Liver (tissue), 7 donors: ENCODE measurements at regions not wholly inside any gene's neighbourhood (a gene's known extent, or its start where the extent isn't known, plus 50 kb on each side); places are given as distances from the start of the nearest gene placed in this dataset.

Experiments used
- DNase-seq: peaks from one replicate; pipeline ENCODE4 v3.0.0-alpha.2; 2017; ENCODE audit warnings: low spot score
- H3K27ac ChIP-seq, 2 donors: one replicate each; pipeline ENCODE4 v1.7.0; 2013; ENCODE audit warnings: inconsistent platforms in 2 of 2, low read length in 2 of 2, control low read depth in 1 of 2, low read depth in 1 of 2, mild to moderate bottlenecking in 1 of 2
- H3K27me3 ChIP-seq, 4 donors: one replicate each; pipeline versions ENCODE4 v1.6.1 to v1.7.0; 2013; ENCODE audit warnings: low read length in 3 of 4, inconsistent platforms in 1 of 4, mild to moderate bottlenecking in 1 of 4, moderate library complexity in 1 of 4; ENCODE audit not compliant: control insufficient read depth in 4 of 4, insufficient read depth in 4 of 4
- H3K36me3 ChIP-seq, 4 donors: one replicate each; pipeline versions ENCODE4 v1.6.1 to v1.7.0; 2013; ENCODE audit warnings: low read length in 3 of 4, mild to moderate bottlenecking in 3 of 4, low read depth in 1 of 4, moderate library complexity in 1 of 4; ENCODE audit not compliant: control insufficient read depth in 4 of 4, insufficient read depth in 3 of 4
- H3K4me1 ChIP-seq, 4 donors: one replicate each; pipeline versions ENCODE4 v1.6.1 to v1.7.0; 2013; ENCODE audit warnings: low read length in 3 of 4, mild to moderate bottlenecking in 3 of 4, moderate library complexity in 1 of 4; ENCODE audit not compliant: control insufficient read depth in 4 of 4, insufficient read depth in 4 of 4
- H3K4me3 ChIP-seq, 3 donors: one replicate each; pipeline versions ENCODE4 v1.6.1 to v1.7.0; 2013; ENCODE audit warnings: low read length in 3 of 3, control low read depth in 1 of 3, low read depth in 1 of 3, mild to moderate bottlenecking in 1 of 3
- H3K9ac ChIP-seq, 2 donors: one replicate each; pipeline ENCODE4 v1.7.0; 2013; ENCODE audit warnings: low read length in 2 of 2, mild to moderate bottlenecking in 2 of 2, moderate library complexity in 2 of 2, control low read depth in 1 of 2, low read depth in 1 of 2
- H3K9me3 ChIP-seq, 4 donors: one replicate each; pipeline versions ENCODE4 v1.6.1 to v1.7.0; 2013; ENCODE audit warnings: low read length in 3 of 4; ENCODE audit not compliant: control insufficient read depth in 4 of 4
- ATF3 ChIP-seq: IDR thresholded peaks from 2 replicates; pipeline ENCODE4 v1.6.1; 2016; ENCODE audit warnings: antibody characterized with exemption
- EGR1 ChIP-seq, 2 donors: IDR thresholded peaks; 2 replicates each; pipeline ENCODE4 v1.6.1; 2016 to 2018; ENCODE audit warnings: antibody characterized with exemption in 2 of 2, low read depth in 2 of 2
- FOXA2 ChIP-seq: IDR thresholded peaks from 2 replicates; pipeline ENCODE4 v1.6.1; 2016; ENCODE audit warnings: antibody characterized with exemption
- GABPA ChIP-seq, 2 donors: IDR thresholded peaks in 1 of 2; conservative IDR thresholded peaks in 1 of 2; 2 replicates each; pipeline ENCODE4 v1.6.1; 2016; ENCODE audit warnings: antibody characterized with exemption in 2 of 2, mild to moderate bottlenecking in 1 of 2, moderate library complexity in 1 of 2
- HNF4A ChIP-seq, 2 donors: conservative IDR thresholded peaks; 2 replicates each; pipeline ENCODE4 v1.6.1; 2016; ENCODE audit warnings: antibody characterized with exemption in 2 of 2, mild to moderate bottlenecking in 2 of 2
- HNF4G ChIP-seq: IDR thresholded peaks from 2 replicates; pipeline ENCODE4 v1.6.1; 2016; ENCODE audit warnings: antibody characterized with exemption
- JUND ChIP-seq, 2 donors: IDR thresholded peaks; 2 replicates each; pipeline ENCODE4 v1.6.1; 2016; ENCODE audit warnings: antibody characterized with exemption in 2 of 2
- NR2F2 ChIP-seq: IDR thresholded peaks from 2 replicates; pipeline ENCODE4 v1.6.1; 2016; ENCODE audit warnings: antibody characterized with exemption
- RAD21 ChIP-seq, 2 donors: IDR thresholded peaks; 2 replicates each; pipeline ENCODE4 v1.6.1; 2016; ENCODE audit warnings: antibody characterized with exemption in 2 of 2, mild to moderate bottlenecking in 2 of 2
- RXRA ChIP-seq, 2 donors: IDR thresholded peaks; 2 replicates each; pipeline ENCODE4 v1.6.1; 2017 to 2018; ENCODE audit warnings: antibody characterized with exemption in 2 of 2, mild to moderate bottlenecking in 1 of 2
- SP1 ChIP-seq: IDR thresholded peaks from 2 replicates; pipeline ENCODE4 v1.6.1; 2018; ENCODE audit warnings: antibody characterized with exemption, mild to moderate bottlenecking
- TAF1 ChIP-seq: conservative IDR thresholded peaks from 2 replicates; pipeline ENCODE4 v1.6.1; 2016; ENCODE audit warnings: antibody characterized with exemption, mild to moderate bottlenecking
- YY1 ChIP-seq: IDR thresholded peaks from 2 replicates; pipeline ENCODE4 v1.6.1; 2016; ENCODE audit warnings: antibody characterized with exemption, mild to moderate bottlenecking
- TF ChIP-seq, protein P1 (sequence below): IDR thresholded peaks from 2 replicates; pipeline ENCODE4 v1.6.1; 2016; ENCODE audit warnings: antibody characterized with exemption
- TF ChIP-seq, protein P2 (sequence below): IDR thresholded peaks from 2 replicates; pipeline ENCODE4 v1.6.1; 2016; ENCODE audit warnings: antibody characterized with exemption, mild to moderate bottlenecking
- TF ChIP-seq, protein P3 (sequence below): fragments of 150-350 bp; IDR thresholded peaks from 2 replicates; pipeline ENCODE4 v1.5.1; 2017; ENCODE audit warnings: improper control_type of control experiment, low read depth, low read length; ENCODE audit not compliant: missing input control
- TF ChIP-seq, protein P4 (sequence below): IDR thresholded peaks from 2 replicates; pipeline ENCODE4 v1.6.1; 2016; ENCODE audit warnings: antibody characterized with exemption
- donor health status: healthy.
- donor health status: healthy.
- donor health status: healthy.
- donor health status: healthy.

GRCh38 chr15:36185438-36185837, 394.0 kb upstream of the CDIN1 start (continued):
- TF ChIP-seq, protein P1, sequence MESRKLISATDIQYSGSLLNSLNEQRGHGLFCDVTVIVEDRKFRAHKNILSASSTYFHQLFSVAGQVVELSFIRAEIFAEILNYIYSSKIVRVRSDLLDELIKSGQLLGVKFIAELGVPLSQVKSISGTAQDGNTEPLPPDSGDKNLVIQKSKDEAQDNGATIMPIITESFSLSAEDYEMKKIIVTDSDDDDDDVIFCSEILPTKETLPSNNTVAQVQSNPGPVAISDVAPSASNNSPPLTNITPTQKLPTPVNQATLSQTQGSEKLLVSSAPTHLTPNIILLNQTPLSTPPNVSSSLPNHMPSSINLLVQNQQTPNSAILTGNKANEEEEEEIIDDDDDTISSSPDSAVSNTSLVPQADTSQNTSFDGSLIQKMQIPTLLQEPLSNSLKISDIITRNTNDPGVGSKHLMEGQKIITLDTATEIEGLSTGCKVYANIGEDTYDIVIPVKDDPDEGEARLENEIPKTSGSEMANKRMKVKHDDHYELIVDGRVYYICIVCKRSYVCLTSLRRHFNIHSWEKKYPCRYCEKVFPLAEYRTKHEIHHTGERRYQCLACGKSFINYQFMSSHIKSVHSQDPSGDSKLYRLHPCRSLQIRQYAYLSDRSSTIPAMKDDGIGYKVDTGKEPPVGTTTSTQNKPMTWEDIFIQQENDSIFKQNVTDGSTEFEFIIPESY: no peak

DNA sequence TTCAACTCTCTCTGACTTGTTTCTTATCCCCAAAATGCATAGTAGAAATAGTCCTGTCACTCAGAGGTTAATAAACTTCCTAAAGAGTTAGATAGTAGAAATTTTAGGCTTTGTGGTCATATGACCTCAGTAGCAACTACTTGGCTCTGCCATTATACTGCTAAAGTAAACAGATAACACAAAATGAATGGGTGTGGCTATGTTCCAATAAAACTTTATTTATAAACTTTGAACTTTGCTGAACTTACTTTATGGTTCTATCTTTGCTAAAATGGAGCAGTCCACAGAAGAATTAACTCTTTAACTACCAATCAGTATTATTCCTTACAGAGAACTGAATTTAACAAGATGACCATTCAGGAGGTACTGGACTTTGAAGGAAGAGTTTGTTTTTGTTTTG, 393.6 kb upstream of the CDIN1 start:
- Histone ChIP-seq H3K36me3 (no peaks in the 10 kb centered on the region), H3K4me3 (no peak overlapping the region), H3K9me3 (no peaks in the 10 kb centered on the region), H3K27ac (no peak overlapping the region), H3K9ac (no peak overlapping the region), H3K27me3 (no peaks in the 10 kb centered on the region), H3K4me1 (no peaks in the 10 kb centered on the region)
- TF ChIP-seq NR2F2 (no peak), FOXA2 (no peak), HNF4G (no peak), SP1 (no peak), HNF4A (conservative IDR thresholded peaks at IDR 0.05) (no peak), EGR1 (IDR thresholded peaks at IDR 0.05; ENCODE audit: low read depth in 2 of 2) (no peak), RXRA (IDR thresholded peaks at IDR 0.05) (no peak), YY1 (no peak), RAD21 (IDR thresholded peaks at IDR 0.05) (no peak), ATF3 (no peak), JUND (IDR thresholded peaks at IDR 0.05) (no peak), GABPA (IDR thresholded peaks at IDR 0.05 in 1 of 2, conservative IDR thresholded peaks at IDR 0.05 in 1 of 2) (no peak), TAF1 (no peak)
- TF ChIP-seq, protein P1: no peak
- TF ChIP-seq, protein P2, sequence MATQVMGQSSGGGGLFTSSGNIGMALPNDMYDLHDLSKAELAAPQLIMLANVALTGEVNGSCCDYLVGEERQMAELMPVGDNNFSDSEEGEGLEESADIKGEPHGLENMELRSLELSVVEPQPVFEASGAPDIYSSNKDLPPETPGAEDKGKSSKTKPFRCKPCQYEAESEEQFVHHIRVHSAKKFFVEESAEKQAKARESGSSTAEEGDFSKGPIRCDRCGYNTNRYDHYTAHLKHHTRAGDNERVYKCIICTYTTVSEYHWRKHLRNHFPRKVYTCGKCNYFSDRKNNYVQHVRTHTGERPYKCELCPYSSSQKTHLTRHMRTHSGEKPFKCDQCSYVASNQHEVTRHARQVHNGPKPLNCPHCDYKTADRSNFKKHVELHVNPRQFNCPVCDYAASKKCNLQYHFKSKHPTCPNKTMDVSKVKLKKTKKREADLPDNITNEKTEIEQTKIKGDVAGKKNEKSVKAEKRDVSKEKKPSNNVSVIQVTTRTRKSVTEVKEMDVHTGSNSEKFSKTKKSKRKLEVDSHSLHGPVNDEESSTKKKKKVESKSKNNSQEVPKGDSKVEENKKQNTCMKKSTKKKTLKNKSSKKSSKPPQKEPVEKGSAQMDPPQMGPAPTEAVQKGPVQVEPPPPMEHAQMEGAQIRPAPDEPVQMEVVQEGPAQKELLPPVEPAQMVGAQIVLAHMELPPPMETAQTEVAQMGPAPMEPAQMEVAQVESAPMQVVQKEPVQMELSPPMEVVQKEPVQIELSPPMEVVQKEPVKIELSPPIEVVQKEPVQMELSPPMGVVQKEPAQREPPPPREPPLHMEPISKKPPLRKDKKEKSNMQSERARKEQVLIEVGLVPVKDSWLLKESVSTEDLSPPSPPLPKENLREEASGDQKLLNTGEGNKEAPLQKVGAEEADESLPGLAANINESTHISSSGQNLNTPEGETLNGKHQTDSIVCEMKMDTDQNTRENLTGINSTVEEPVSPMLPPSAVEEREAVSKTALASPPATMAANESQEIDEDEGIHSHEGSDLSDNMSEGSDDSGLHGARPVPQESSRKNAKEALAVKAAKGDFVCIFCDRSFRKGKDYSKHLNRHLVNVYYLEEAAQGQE: no peak
- TF ChIP-seq, protein P3, sequence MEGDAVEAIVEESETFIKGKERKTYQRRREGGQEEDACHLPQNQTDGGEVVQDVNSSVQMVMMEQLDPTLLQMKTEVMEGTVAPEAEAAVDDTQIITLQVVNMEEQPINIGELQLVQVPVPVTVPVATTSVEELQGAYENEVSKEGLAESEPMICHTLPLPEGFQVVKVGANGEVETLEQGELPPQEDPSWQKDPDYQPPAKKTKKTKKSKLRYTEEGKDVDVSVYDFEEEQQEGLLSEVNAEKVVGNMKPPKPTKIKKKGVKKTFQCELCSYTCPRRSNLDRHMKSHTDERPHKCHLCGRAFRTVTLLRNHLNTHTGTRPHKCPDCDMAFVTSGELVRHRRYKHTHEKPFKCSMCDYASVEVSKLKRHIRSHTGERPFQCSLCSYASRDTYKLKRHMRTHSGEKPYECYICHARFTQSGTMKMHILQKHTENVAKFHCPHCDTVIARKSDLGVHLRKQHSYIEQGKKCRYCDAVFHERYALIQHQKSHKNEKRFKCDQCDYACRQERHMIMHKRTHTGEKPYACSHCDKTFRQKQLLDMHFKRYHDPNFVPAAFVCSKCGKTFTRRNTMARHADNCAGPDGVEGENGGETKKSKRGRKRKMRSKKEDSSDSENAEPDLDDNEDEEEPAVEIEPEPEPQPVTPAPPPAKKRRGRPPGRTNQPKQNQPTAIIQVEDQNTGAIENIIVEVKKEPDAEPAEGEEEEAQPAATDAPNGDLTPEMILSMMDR: no peak
- TF ChIP-seq, protein P4, sequence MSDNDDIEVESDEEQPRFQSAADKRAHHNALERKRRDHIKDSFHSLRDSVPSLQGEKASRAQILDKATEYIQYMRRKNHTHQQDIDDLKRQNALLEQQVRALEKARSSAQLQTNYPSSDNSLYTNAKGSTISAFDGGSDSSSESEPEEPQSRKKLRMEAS: no peak
- DNase-seq: no peak
